ENCODE measurements at regions not wholly inside any gene's neighbourhood (a gene's known extent, or its start where the extent isn't known, plus 50 kb on each side); places are given as distances from the start of the nearest gene placed in this dataset.

DNA sequence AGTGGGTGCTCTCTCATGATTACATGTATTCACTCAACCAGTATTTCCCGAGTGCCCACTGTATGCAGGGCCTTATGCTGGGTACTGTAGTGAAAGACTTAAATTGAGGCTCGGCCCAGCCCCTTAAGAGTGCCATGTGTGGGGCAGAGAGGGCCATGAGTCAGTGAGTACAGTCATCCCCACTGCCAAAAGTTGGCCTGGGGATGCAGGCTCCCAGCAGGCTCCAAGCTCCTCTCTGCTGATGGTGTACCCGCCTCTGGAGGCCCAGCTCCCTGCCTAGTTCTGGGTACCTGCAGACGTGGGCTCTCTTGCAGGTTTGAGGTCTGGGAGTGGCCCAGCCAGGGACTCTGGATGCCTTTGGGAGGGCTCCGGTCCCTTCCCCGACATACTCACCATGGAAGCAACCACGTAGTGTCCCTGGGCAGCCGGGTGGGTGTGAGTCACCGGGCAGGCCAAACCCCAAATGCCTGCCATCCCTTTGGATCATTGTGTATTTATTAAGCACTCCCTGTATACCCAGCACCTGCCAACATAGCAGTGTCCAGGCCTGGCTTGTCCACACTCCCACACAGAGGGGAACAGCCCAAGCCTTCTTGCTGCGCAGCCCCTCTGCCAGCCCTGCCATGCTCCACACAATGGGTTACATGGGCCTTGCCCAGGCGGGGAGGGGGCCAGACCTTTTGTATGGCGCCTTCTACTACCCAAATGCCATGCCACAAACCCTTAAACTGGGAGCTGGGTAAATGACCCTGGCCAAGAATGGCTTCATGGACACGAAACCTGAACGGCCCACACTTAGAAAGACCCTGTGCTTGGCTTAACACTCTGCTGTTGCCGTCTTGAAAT is 153.6 kb downstream of the VEGFA start:
- H4K20me1 ChIP-seq (ENCODE audit: control insufficient read depth, insufficient read depth, low read length, poor library complexity, severe bottlenecking) = no peaks in the 10 kb centered on the region
- WGBS (ENCODE audit: insufficient coverage) = 83% methylated on average over 15 of the region's 15 CpGs
- no peak overlapping the region for H3K27ac Mint-ChIP-seq
- peak overlapping the region; percentile 56 for H3K4me2 ChIP-seq (replicated peaks; ENCODE audit: low read depth, low read length, poor library complexity, severe bottlenecking)
- peaks cover 10% of the 10 kb centered on the region for H3K27me3 Mint-ChIP-seq
- TF ChIP-seq EZH2 (IDR thresholded peaks at IDR 0.05; ENCODE audit: borderline replicate concordance, insufficient read depth, low read depth, low read length, poor library complexity, severe bottlenecking) = no peak
- TF ChIP-seq, protein P1, sequence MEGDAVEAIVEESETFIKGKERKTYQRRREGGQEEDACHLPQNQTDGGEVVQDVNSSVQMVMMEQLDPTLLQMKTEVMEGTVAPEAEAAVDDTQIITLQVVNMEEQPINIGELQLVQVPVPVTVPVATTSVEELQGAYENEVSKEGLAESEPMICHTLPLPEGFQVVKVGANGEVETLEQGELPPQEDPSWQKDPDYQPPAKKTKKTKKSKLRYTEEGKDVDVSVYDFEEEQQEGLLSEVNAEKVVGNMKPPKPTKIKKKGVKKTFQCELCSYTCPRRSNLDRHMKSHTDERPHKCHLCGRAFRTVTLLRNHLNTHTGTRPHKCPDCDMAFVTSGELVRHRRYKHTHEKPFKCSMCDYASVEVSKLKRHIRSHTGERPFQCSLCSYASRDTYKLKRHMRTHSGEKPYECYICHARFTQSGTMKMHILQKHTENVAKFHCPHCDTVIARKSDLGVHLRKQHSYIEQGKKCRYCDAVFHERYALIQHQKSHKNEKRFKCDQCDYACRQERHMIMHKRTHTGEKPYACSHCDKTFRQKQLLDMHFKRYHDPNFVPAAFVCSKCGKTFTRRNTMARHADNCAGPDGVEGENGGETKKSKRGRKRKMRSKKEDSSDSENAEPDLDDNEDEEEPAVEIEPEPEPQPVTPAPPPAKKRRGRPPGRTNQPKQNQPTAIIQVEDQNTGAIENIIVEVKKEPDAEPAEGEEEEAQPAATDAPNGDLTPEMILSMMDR (IDR thresholded peaks at IDR 0.05) = no peak
- H3K4me1 Mint-ChIP-seq = peaks cover 24% of the 10 kb centered on the region
- no peaks in the 10 kb centered on the region for H3K79me2 ChIP-seq (ENCODE audit: control insufficient read depth, insufficient read depth, low read length)
- H3K9ac ChIP-seq (ENCODE audit: low read length) = no peak overlapping the region
- H3K27me3 ChIP-seq (replicated peaks in 1 of 4; ENCODE audit: control extremely low read depth in 1 of 4, control insufficient read depth in 3 of 4, insufficient read depth in 4 of 4, low read length in 3 of 4) = peaks cover 0 to 2% (median 0%) of the 10 kb centered on the region in 4 experiments
- no peak overlapping the region for H3K4me3 Mint-ChIP-seq
- peak overlapping the region; percentile 63 for H2AFZ ChIP-seq (ENCODE audit: insufficient read depth, low read depth, low read length, poor library complexity, severe bottlenecking)
- no peak overlapping the region for H3K27ac ChIP-seq (ENCODE audit: low read length in 2 of 2)
- intact Hi-C loops (cut with micrococcal nuclease) = no loop called here
- POLR2A ChIA-PET = interaction anchor here (0.7 kb wide), 1 partner anchor 10 kb away, joined by 3 read pairs; no protein-coding TSS in a partner anchor
- H3K36me3 ChIP-seq (replicated peaks in 1 of 2; ENCODE audit: control extremely low read depth in 1 of 2, control insufficient read depth in 1 of 2, extremely low read depth in 1 of 2, insufficient read depth in 2 of 2, low read length in 1 of 2) = no peaks in the 10 kb centered on the region
- DNase-seq (no peak), ATAC-seq (ENCODE audit: low read depth) (no peak)
- CTCF ChIA-PET = no interaction called here
- peaks cover 18 to 26% of the 10 kb centered on the region in 2 donors for H3K4me1 ChIP-seq (ENCODE audit: control insufficient read depth in 2 of 2, insufficient read depth in 2 of 2, low read length in 2 of 2)
- no peaks in the 10 kb centered on the region for H3K9me3 ChIP-seq (ENCODE audit: control extremely low read depth in 1 of 3, control insufficient read depth in 2 of 3, insufficient read depth in 1 of 3, low read length in 2 of 3)
- no peak overlapping the region for H3K4me3 ChIP-seq (ENCODE audit: control extremely low read depth in 1 of 5, extremely low read depth in 1 of 5, insufficient read depth in 1 of 5, low read depth in 2 of 5, low read length in 4 of 5)
- H3K9me3 Mint-ChIP-seq (ENCODE audit: insufficient read depth) = no peaks in the 10 kb centered on the region

Measured in B cell (primary cell).